ENCODE measurements at regions not wholly inside any gene's neighbourhood (a gene's known extent, or its start where the extent isn't known, plus 50 kb on each side); places are given as distances from the start of the nearest gene placed in this dataset.
"Not testable (repeated sequence)": the region's sequence is repeated elsewhere in the genome, so short reads cannot be mapped to it uniquely, and the experiment has no call there.

DNA sequence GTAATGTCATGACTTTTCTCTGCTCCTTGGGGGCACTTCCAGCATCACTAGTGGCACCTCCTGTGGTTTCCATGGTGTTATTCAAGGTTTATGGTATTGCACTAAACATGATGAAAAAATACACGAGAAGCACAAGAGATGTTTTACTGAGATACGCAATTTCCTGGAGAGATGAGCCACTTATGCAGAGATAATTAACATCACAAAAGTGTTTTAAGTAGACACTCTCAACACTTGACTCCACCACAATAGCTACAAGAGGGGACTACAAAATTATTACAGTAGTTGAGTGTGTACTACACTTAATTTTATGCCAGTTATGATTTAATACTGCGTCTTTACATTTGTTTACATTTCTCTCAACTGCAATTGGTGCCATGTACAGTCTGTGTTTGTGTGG is 906.7 kb downstream of the DNAJB9 start:
- TF ChIP-seq, protein P1, sequence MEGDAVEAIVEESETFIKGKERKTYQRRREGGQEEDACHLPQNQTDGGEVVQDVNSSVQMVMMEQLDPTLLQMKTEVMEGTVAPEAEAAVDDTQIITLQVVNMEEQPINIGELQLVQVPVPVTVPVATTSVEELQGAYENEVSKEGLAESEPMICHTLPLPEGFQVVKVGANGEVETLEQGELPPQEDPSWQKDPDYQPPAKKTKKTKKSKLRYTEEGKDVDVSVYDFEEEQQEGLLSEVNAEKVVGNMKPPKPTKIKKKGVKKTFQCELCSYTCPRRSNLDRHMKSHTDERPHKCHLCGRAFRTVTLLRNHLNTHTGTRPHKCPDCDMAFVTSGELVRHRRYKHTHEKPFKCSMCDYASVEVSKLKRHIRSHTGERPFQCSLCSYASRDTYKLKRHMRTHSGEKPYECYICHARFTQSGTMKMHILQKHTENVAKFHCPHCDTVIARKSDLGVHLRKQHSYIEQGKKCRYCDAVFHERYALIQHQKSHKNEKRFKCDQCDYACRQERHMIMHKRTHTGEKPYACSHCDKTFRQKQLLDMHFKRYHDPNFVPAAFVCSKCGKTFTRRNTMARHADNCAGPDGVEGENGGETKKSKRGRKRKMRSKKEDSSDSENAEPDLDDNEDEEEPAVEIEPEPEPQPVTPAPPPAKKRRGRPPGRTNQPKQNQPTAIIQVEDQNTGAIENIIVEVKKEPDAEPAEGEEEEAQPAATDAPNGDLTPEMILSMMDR (IDR thresholded peaks at IDR 0.05; ENCODE audit: low read depth, low read length, missing control alignments) = no peak
- H3K27ac ChIP-seq = no peak overlapping the region
- H3K4me3 ChIP-seq (ENCODE audit: low read depth, low read length) = no peak overlapping the region
- in situ Hi-C loops (cut with HindIII; ENCODE audit: low pct_ligation_motif_present, low sequenced_read_pairs) = no loop called here
- no peaks in the 10 kb centered on the region for H3K27me3 ChIP-seq (replicated peaks)
- no peaks in the 10 kb centered on the region for H3K36me3 ChIP-seq (replicated peaks)
- DNase-seq = no peak

DNA sequence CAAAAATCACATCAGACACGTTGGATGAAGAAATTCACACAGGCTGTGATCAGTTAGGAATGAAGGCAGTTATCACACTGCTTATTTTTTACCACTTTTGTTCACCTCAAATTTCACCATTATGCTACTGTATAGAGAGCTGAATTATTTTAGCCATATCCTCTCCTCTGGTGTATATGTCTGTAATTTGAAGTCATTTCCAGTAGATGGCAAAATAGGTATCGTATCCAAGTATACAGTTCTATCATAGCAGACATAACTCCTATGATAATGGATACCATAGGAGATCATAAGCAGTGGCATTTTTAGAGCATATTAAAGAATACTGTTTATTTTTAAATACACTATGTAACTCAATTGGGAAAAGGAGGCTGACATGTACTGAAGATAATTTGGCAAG is 909.7 kb downstream of the DNAJB9 start:
- DNase-seq = no peak
- no peak overlapping the region for H3K4me3 ChIP-seq (ENCODE audit: low read depth, low read length)
- no peaks in the 10 kb centered on the region for H3K27me3 ChIP-seq (replicated peaks)
- in situ Hi-C loops (cut with HindIII; ENCODE audit: low pct_ligation_motif_present, low sequenced_read_pairs) = no loop called here
- H3K27ac ChIP-seq = no peak overlapping the region
- H3K36me3 ChIP-seq (replicated peaks) = no peaks in the 10 kb centered on the region
- TF ChIP-seq, protein P1 (IDR thresholded peaks at IDR 0.05; ENCODE audit: low read depth, low read length, missing control alignments) = no peak

DNA sequence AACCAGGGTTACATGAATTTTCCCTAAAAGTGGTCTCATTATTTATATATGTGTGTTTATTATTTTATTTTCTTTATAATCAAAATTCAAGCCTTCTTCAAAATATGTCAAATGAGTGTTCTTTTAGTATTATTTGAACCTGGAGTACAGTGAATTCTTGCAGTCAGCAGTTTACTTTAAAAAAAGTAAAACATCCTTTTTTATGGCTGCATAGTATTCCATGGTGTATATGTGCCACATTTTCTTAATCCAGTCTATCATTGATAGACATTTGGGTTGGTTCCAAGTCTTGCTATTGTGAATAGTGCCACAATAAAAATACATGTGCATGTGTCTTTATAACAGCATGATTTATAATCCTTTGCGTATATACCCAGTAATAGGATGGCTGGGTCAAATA is 920.9 kb downstream of the DNAJB9 start:
- DNase-seq; H3K27me3 ChIP-seq (replicated peaks); H3K36me3 ChIP-seq (replicated peaks); H3K27ac ChIP-seq; in situ Hi-C loops (cut with HindIII; ENCODE audit: low pct_ligation_motif_present, low sequenced_read_pairs); H3K4me3 ChIP-seq (ENCODE audit: low read depth, low read length): not testable (repeated sequence)

- no peak for DNase-seq
- Histone ChIP-seq H3K27me3 (replicated peaks) (no peaks in the 10 kb centered on the region), H3K36me3 (replicated peaks) (no peaks in the 10 kb centered on the region), H3K27ac (no peak overlapping the region), H3K4me3 (ENCODE audit: low read depth, low read length) (no peak overlapping the region)
- in situ Hi-C loops (cut with HindIII; ENCODE audit: low pct_ligation_motif_present, low sequenced_read_pairs) = no loop called here
- TF ChIP-seq, protein P1 (IDR thresholded peaks at IDR 0.05; ENCODE audit: low read depth, low read length, missing control alignments) = no peak
Observed at GRCh38 chr7:109497053-109497452, 927.4 kb downstream of the DNAJB9 start.

DNA sequence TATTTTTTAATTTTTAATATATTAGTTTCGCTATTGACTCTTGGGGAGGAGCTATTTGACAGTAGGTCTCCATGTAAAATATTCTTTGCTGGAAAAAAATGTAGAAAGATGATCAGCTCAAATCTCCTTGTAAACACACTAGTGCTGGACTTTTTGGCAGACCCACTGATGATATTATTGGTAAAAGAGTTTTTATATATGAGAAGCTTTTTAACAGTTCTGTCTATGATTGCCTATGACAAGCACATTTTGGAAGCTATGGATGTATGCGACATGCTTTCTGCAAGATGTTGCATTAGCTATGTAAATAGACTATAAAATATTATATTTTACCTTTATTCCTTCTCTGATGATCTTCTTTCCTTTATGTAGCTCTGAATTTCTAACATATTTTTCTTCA is 928.5 kb downstream of the DNAJB9 start:
- H3K27ac ChIP-seq = no peak overlapping the region
- H3K27me3 ChIP-seq (replicated peaks) = no peaks in the 10 kb centered on the region
- no peaks in the 10 kb centered on the region for H3K36me3 ChIP-seq (replicated peaks)
- no peak overlapping the region for H3K4me3 ChIP-seq (ENCODE audit: low read depth, low read length)
- in situ Hi-C loops (cut with HindIII; ENCODE audit: low pct_ligation_motif_present, low sequenced_read_pairs) = no loop called here
- TF ChIP-seq, protein P1 (IDR thresholded peaks at IDR 0.05; ENCODE audit: low read depth, low read length, missing control alignments) = no peak
- DNase-seq = no peak

DNA sequence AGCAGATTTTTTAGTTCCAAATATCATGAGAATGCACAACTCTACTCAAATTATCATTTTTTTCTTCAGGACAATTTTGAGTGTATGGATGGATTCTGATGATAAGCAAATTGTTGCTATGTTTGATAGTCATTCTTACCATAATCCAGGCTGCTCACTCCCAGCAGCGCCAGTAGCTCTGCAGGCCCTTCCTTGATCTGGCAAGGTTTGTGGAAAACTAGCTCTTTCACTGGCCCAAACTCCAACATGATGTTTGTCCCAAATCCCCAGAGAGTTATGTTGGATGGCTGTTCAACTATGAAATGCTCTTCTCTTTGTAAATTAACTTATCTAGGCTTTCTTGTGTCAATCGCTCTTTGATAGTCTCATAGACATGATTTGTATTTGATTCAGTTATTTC is 933.7 kb downstream of the DNAJB9 start:
- no peak for DNase-seq
- Histone ChIP-seq H3K4me3 (ENCODE audit: low read depth, low read length) (no peak overlapping the region), H3K36me3 (replicated peaks) (no peaks in the 10 kb centered on the region), H3K27ac (no peak overlapping the region), H3K27me3 (replicated peaks) (no peaks in the 10 kb centered on the region)
- TF ChIP-seq, protein P1 (IDR thresholded peaks at IDR 0.05; ENCODE audit: low read depth, low read length, missing control alignments) = no peak
- in situ Hi-C loops (cut with HindIII; ENCODE audit: low pct_ligation_motif_present, low sequenced_read_pairs) = no loop called here
